A549 (cell line): ENCODE measurements at regions not wholly inside any gene's neighbourhood (a gene's known extent, or its start where the extent isn't known, plus 50 kb on each side); places are given as distances from the start of the nearest gene placed in this dataset.

ENCODE experiments used
- CBX8 ChIP-seq: fragments of 200-600 bp; sonication (generic); IDR thresholded peaks from 2 replicates; pipeline ENCODE4 v1.6.1; 2016
- CHD2 ChIP-seq: fragments of 150-350 bp; IDR thresholded peaks from 2 replicates; pipeline ENCODE4 v1.6.1; 2014; ENCODE audit warnings: low read length; ENCODE audit not compliant: partially characterized antibody
- CTCF ChIP-seq: fragments of >200 bp; sonication (Bioruptor Twin); formaldehyde crosslinking; IDR thresholded peaks from 3 replicates; pipeline ENCODE4 v1.5.1; 2016
- EHMT2 ChIP-seq: fragments of 200-600 bp; sonication (generic); IDR thresholded peaks from 2 replicates; pipeline ENCODE4 v1.6.1; 2016; ENCODE audit warnings: antibody characterized with exemption, low read depth, mild to moderate bottlenecking, moderate library complexity
- ELK1 ChIP-seq: fragments of 150-350 bp; IDR thresholded peaks from 2 replicates; pipeline ENCODE4 v1.6.1; 2014; ENCODE audit warnings: low read depth, mild to moderate bottlenecking, low read length
- EP300 ChIP-seq, 2 experiments: fragments of >200 bp; sonication (Bioruptor Twin); formaldehyde crosslinking; IDR thresholded peaks; 2 replicates in 1 of 2; 3 replicates in 1 of 2; pipeline ENCODE4 v1.6.1; 2016 to 2017
- GATA3 ChIP-seq: IDR thresholded peaks from 2 replicates; pipeline ENCODE4 v1.6.1; 2012; ENCODE audit warnings: borderline replicate concordance
- JUNB ChIP-seq: fragments of >200 bp; sonication (Bioruptor Twin); formaldehyde crosslinking; IDR thresholded peaks from 2 replicates; pipeline ENCODE4 v1.6.1; 2016
- MAZ ChIP-seq: fragments of 150-350 bp; IDR thresholded peaks from 2 replicates; pipeline ENCODE4 v1.6.1; 2014; ENCODE audit warnings: antibody characterized with exemption, low read depth, low read length, borderline replicate concordance
- POLR2A ChIP-seq: IDR thresholded peaks from 2 replicates; pipeline ENCODE4 v1.6.1; 2012; ENCODE audit warnings: mild to moderate bottlenecking, low read length
- REST ChIP-seq: fragments of 200-600 bp; sonication (generic); IDR thresholded peaks from 2 replicates; pipeline ENCODE4 v1.6.1; 2016; ENCODE audit warnings: antibody characterized with exemption, mild to moderate bottlenecking, moderate library complexity
- USF2 ChIP-seq: fragments of 450-650 bp; IDR thresholded peaks from 2 replicates; pipeline ENCODE4 v1.6.1; 2014; ENCODE audit warnings: antibody characterized with exemption

- TF ChIP-seq REST (no peak), CTCF (no peak), JUNB (no peak), CHD2 (no peak), POLR2A (no peak), USF2 (no peak), EP300 (IDR thresholded peaks at IDR 0.05) (no peak), ELK1 (no peak), GATA3 (no peak), EHMT2 (no peak), MAZ (no peak), CBX8 (no peak)
These were observed 96.6 kb downstream of the BTBD3 start for GRCh38 chr20:12014276-12014675.
